PFSK-1 (cell line): ENCODE measurements at regions not wholly inside any gene's neighbourhood (a gene's known extent, or its start where the extent isn't known, plus 50 kb on each side); places are given as distances from the start of the nearest gene placed in this dataset.

Experiments used
- FOXP2 ChIP-seq: optimal IDR thresholded peaks from 2 replicates; pipeline ENCODE3; 2011; ENCODE audit warnings: borderline replicate concordance, control low read depth, inconsistent platforms; ENCODE audit not compliant: insufficient read depth; ENCODE audit errors: extremely low read length, extremely low read depth
- POLR2AphosphoS5 ChIP-seq: IDR thresholded peaks from 2 replicates; pipeline ENCODE4 v1.6.1; 2012; ENCODE audit warnings: low read depth, mild to moderate bottlenecking, control low read depth, low read length, moderate library complexity
- REST ChIP-seq, 2 experiments: IDR thresholded peaks; 2 replicates each; pipeline versions ENCODE4 v1.6.1 to v1.8.0; 2011 to 2012; ENCODE audit warnings: low read depth in 2 of 2, low read length in 2 of 2, control low read depth in 1 of 2, inconsistent platforms in 1 of 2, mild to moderate bottlenecking in 1 of 2, moderate library complexity in 1 of 2; ENCODE audit not compliant: insufficient read depth in 1 of 2
- TAF1 ChIP-seq: IDR thresholded peaks from 2 replicates; pipeline ENCODE4 v1.6.1; 2012; ENCODE audit warnings: low read length, control low read depth, borderline replicate concordance; ENCODE audit not compliant: insufficient read depth

GRCh38 chr1:212196355-212196754 is 88.9 kb upstream of the PPP2R5A start:
- TF ChIP-seq POLR2AphosphoS5 (no peak), REST (IDR thresholded peaks at IDR 0.05; ENCODE audit: insufficient read depth in 1 of 2, low read depth in 2 of 2, low read length in 2 of 2) (no peak), TAF1 (no peak), FOXP2 (no peak)
